ENCODE measurements at regions not wholly inside any gene's neighbourhood (a gene's known extent, or its start where the extent isn't known, plus 50 kb on each side); places are given as distances from the start of the nearest gene placed in this dataset.

DNA sequence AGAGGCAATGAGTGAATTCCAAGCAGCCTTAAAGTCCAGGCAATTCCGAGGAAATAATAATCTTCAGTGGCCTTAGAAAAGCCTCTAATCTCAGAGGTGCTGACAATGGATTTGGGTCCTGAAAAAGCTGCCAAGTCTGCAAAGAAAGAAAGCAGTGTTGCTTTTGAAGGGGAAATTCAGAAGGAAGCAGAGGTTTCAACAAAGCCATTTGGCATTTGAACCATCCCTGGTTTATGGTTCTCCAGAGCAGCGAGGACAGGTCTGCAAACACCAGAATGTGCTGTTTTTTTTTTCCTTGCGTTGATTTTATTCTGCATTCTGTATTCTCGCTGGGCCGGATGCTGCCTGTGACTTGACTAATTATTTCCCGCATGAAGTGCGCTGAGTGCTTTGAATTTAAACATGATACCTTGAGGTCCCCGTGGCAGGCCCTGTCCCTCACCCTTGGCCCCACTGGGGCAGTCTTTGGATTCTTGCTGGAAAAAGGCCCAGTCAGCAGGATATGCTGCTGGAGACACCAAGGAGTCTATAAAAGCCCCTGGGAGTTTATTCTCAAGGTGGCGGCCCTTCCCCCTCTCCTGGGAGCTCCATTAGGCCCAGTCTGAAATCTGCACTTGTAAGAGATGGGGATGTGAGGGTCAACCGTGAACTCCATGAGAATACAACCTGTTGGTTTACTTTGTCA, 338.3 kb downstream of the HAPSTR1 start:
- TF ChIP-seq CEBPG (CRISPR knock-in tag; IDR thresholded peaks at IDR 0.05) (no peak), CEBPG (tag; conservative IDR thresholded peaks at IDR 0.05 in 1 of 2, IDR thresholded peaks at IDR 0.05 in 1 of 2) (no peak), SIRT6 (IDR thresholded peaks at IDR 0.05; ENCODE audit: low read depth, low read length) (no peak), TAF1 (IDR thresholded peaks at IDR 0.05; ENCODE audit: control insufficient read depth, extremely low read depth, insufficient read depth, low read length, severe bottlenecking) (no peak), EZH2 (IDR thresholded peaks at IDR 0.05; ENCODE audit: borderline replicate concordance, low read depth, low read length) (no peak)
- TF ChIP-seq, protein P1, sequence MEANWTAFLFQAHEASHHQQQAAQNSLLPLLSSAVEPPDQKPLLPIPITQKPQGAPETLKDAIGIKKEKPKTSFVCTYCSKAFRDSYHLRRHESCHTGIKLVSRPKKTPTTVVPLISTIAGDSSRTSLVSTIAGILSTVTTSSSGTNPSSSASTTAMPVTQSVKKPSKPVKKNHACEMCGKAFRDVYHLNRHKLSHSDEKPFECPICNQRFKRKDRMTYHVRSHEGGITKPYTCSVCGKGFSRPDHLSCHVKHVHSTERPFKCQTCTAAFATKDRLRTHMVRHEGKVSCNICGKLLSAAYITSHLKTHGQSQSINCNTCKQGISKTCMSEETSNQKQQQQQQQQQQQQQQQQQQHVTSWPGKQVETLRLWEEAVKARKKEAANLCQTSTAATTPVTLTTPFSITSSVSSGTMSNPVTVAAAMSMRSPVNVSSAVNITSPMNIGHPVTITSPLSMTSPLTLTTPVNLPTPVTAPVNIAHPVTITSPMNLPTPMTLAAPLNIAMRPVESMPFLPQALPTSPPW (CRISPR knock-in tag; IDR thresholded peaks at IDR 0.05) = no peak
